HL-60 (cell line): ENCODE measurements at regions not wholly inside any gene's neighbourhood (a gene's known extent, or its start where the extent isn't known, plus 50 kb on each side); places are given as distances from the start of the nearest gene placed in this dataset.

Experiments used
- CTCF ChIP-seq: IDR thresholded peaks from one replicate; pipeline ENCODE4 v1.5.1; 2011; ENCODE audit warnings: low read length, control low read depth, inconsistent platforms; ENCODE audit not compliant: insufficient read depth
- GABPA ChIP-seq: IDR thresholded peaks from 2 replicates; pipeline ENCODE4 v1.6.1; 2012; ENCODE audit warnings: low read depth
- REST ChIP-seq: IDR thresholded peaks from 2 replicates; pipeline ENCODE4 v1.6.1; 2012; ENCODE audit warnings: low read depth; ENCODE audit not compliant: insufficient replicate concordance
- SPI1 ChIP-seq: IDR thresholded peaks from 2 replicates; pipeline ENCODE4 v1.6.1; 2012; ENCODE audit warnings: low read depth, mild to moderate bottlenecking, borderline replicate concordance

GRCh38 chr6:144662812-144663365, 377.8 kb downstream of the UTRN start:
- TF ChIP-seq CTCF (no peak), REST (no peak), GABPA (no peak), SPI1 (no peak)
